Adrenal gland (tissue), 5 donors: ENCODE measurements at regions not wholly inside any gene's neighbourhood (a gene's known extent, or its start where the extent isn't known, plus 50 kb on each side); places are given as distances from the start of the nearest gene placed in this dataset.

Experiments used
- POLR2A ChIP-seq, 2 donors: fragments of 450-650 bp; IDR thresholded peaks; one replicate each; pipeline ENCODE4 v1.6.1; 2017; ENCODE audit warnings: antibody characterized with exemption in 2 of 2, mild to moderate bottlenecking in 2 of 2, moderate library complexity in 1 of 2
- TF ChIP-seq, protein P1 (sequence below), 6 experiments: fragments of 450-650 bp in 4 of 6; fragments of 200-600 bp in 2 of 6; sonication (generic) in 1 of 6; IDR thresholded peaks; 1 replicate in 5 of 6; 2 replicates in 1 of 6; pipeline versions ENCODE4 v1.5.1 to v1.8.0; 2016 to 2021; ENCODE audit warnings: antibody characterized with exemption in 6 of 6, mild to moderate bottlenecking in 2 of 6, moderate library complexity in 1 of 6
- donor health status: DM: no; HTN: no; CAD: no.

DNA sequence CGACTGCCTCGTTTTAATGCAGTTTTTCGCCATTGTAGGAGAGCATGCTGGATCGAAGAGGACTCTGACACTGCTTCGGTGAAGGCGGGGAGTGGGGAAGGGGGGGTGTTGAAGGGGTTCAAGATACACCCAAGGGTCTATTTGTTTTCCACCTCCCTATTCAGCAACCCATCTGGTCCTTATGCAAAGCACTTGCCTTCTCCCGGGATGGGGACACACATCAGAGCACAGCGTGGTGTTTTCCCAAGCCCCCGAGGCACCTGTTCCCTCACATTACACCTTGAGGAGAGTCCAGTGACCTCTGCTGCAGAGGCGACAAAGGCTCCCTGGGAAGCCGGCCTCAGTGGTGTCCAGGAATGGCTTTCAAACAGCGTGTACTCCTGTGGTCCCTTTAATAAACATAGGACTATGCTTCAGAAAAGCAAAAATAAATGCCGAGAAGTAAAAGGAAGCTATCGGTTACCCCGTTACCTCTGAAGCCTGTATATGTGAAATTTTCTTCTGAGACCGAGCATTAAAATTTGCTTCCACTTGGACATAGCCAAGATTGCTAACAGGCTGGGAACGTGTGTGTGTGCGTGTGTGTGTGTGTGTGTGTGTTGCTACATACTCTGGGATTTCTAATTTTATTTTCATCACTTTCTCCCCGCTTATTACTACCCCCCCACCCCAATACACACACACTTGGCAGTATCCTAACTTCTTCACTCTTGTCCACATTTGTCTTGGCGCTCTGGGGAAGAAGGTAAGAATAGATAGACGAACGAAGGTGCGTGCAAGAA is 53.2 kb downstream of the CCDC54 start:
- TF ChIP-seq, protein P1, sequence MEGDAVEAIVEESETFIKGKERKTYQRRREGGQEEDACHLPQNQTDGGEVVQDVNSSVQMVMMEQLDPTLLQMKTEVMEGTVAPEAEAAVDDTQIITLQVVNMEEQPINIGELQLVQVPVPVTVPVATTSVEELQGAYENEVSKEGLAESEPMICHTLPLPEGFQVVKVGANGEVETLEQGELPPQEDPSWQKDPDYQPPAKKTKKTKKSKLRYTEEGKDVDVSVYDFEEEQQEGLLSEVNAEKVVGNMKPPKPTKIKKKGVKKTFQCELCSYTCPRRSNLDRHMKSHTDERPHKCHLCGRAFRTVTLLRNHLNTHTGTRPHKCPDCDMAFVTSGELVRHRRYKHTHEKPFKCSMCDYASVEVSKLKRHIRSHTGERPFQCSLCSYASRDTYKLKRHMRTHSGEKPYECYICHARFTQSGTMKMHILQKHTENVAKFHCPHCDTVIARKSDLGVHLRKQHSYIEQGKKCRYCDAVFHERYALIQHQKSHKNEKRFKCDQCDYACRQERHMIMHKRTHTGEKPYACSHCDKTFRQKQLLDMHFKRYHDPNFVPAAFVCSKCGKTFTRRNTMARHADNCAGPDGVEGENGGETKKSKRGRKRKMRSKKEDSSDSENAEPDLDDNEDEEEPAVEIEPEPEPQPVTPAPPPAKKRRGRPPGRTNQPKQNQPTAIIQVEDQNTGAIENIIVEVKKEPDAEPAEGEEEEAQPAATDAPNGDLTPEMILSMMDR (IDR thresholded peaks at IDR 0.05), result no peak
- TF ChIP-seq POLR2A (IDR thresholded peaks at IDR 0.05), result no peak
